HepG2 (cell line): ENCODE measurements at regions not wholly inside any gene's neighbourhood (a gene's known extent, or its start where the extent isn't known, plus 50 kb on each side); places are given as distances from the start of the nearest gene placed in this dataset.

ENCODE experiments used
- CTCF ChIP-seq: sonication (generic); formaldehyde crosslinking; IDR thresholded peaks from 2 replicates; pipeline ENCODE4 v1.5.0; 2020; ENCODE audit warnings: mild to moderate bottlenecking, missing genetic modification reagents, moderate library complexity
- SUZ12 ChIP-seq: fragments of 150-350 bp; IDR thresholded peaks from 2 replicates; pipeline ENCODE4 v1.6.1; 2014; ENCODE audit warnings: low read depth, low read length
- ZNF251 ChIP-seq: sonication (generic); formaldehyde crosslinking; IDR thresholded peaks from 2 replicates; pipeline ENCODE4 v1.9.0; 2021; ENCODE audit warnings: mild to moderate bottlenecking, missing genetic modification reagents

GRCh38 chr13:50404769-50405168, 389.5 kb downstream of the KCNRG start:
- no peak for TF ChIP-seq ZNF251 (CRISPR knock-in tag)
- TF ChIP-seq CTCF (CRISPR knock-in tag) = no peak
- TF ChIP-seq SUZ12 = no peak
